Left cardiac atrium (tissue), 4 donors: ENCODE measurements at regions not wholly inside any gene's neighbourhood (a gene's known extent, or its start where the extent isn't known, plus 50 kb on each side); places are given as distances from the start of the nearest gene placed in this dataset.
A peak's percentile ranks its signal among the peaks of the same experiment; 100 is the strongest.
"Not testable (repeated sequence)": the region's sequence is repeated elsewhere in the genome, so short reads cannot be mapped to it uniquely, and the experiment has no call there.

Source experiments
- ATAC-seq, 2 donors: fragments of 200-7000 bp; cut with Tn5 transposase; one replicate each; pipeline ENCODE4 v1.9.1; 2020; ENCODE audit warnings: mild to moderate bottlenecking in 2 of 2, moderate library complexity in 2 of 2
- DNase-seq: peaks from one replicate; pipeline ENCODE4 v3.0.0-alpha.2; 2020
- intact Hi-C, 2 donors: fragments of 100-400 bp; cut with DNase I; formaldehyde crosslinking; loops; one replicate each; pipeline versions ENCODE4 v1.14.1 to v1.15.1; 2022 to 2023
- donor health status: DM: no; HTN: yes; CAD: no.
- donor health status: DM: no; HTN: yes; CAD: no; lungs with severe emphysema.
- donor health status: DM: yes; HTN: yes; CAD: no.
- donor health status: Dilated cardiomyopathy.

GRCh38 chr9:108731292-108731691, 124.5 kb downstream of the ACTL7B start:
- intact Hi-C loops = not testable (repeated sequence)

GRCh38 chr9:108727580-108728111, 128.1 kb downstream of the ACTL7B start:
- peak; percentile 88 to 91 for ATAC-seq
- intact Hi-C loops = no loop called here
- peak; percentile 51 for DNase-seq

More at GRCh38 chr9:108731292-108731691, 124.5 kb downstream of the ACTL7B start:
- not testable (repeated sequence) for DNase-seq, ATAC-seq

GRCh38 chr9:108724652-108725051, 131.1 kb downstream of the ACTL7B start:
- intact Hi-C loops = no loop called here
- no peak for DNase-seq
- no peak for ATAC-seq

GRCh38 chr9:108724122-108724521, 131.7 kb downstream of the ACTL7B start:
- intact Hi-C loops = no loop called here
- ATAC-seq (no peak), DNase-seq (no peak)

GRCh38 chr9:108722396-108722795, 133.4 kb downstream of the ACTL7B start:
- intact Hi-C loops = no loop called here
- ATAC-seq = no peak
- no peak for DNase-seq

GRCh38 chr9:108720191-108720642, 135.6 kb downstream of the ACTL7B start:
- no peak for DNase-seq
- ATAC-seq = no peak
- intact Hi-C loops = no loop called here

- intact Hi-C loops = no loop called here
- DNase-seq (no peak), ATAC-seq (no peak)
Measured at GRCh38 chr9:108710424-108710823, 145.4 kb downstream of the ACTL7B start.

GRCh38 chr9:108709997-108710396, 145.8 kb downstream of the ACTL7B start:
- DNase-seq = no peak
- intact Hi-C loops = no loop called here
- ATAC-seq = no peak

GRCh38 chr9:108709126-108709525, 146.7 kb downstream of the ACTL7B start:
- intact Hi-C loops = no loop called here
- ATAC-seq = no peak

GRCh38 chr9:108708448-108708847, 147.3 kb downstream of the ACTL7B start:
- ATAC-seq = peak in 1 of 2 donors; percentile 57

More at GRCh38 chr9:108709126-108709525, 146.7 kb downstream of the ACTL7B start:
- no peak for DNase-seq

GRCh38 chr9:108707120-108707519, 148.7 kb downstream of the ACTL7B start:
- DNase-seq = no peak
- intact Hi-C loops = no loop called here
- no peak for ATAC-seq

More at GRCh38 chr9:108708448-108708847, 147.3 kb downstream of the ACTL7B start:
- intact Hi-C loops = no loop called here
- no peak for DNase-seq

GRCh38 chr9:108704156-108704852, 151.5 kb downstream of the ACTL7B start:
- ATAC-seq (peak in 1 of 2 donors; percentile 78), DNase-seq (peak; percentile 65)
- intact Hi-C loops = no loop called here

GRCh38 chr9:108703429-108703828, 152.4 kb downstream of the ACTL7B start:
- DNase-seq (no peak), ATAC-seq (no peak)
- intact Hi-C loops = no loop called here

- intact Hi-C loops = no loop called here
- ATAC-seq (no peak), DNase-seq (no peak)
Measured at GRCh38 chr9:108702681-108703080, 153.1 kb downstream of the ACTL7B start.

GRCh38 chr9:108698801-108699200, 157.0 kb downstream of the ACTL7B start:
- no peak for ATAC-seq
- intact Hi-C loops = no loop called here

GRCh38 chr9:108698231-108698630, 157.6 kb downstream of the ACTL7B start:
- DNase-seq (no peak), ATAC-seq (no peak)
- intact Hi-C loops = no loop called here

More at GRCh38 chr9:108698801-108699200, 157.0 kb downstream of the ACTL7B start:
- DNase-seq = no peak

- DNase-seq = no peak
- ATAC-seq = no peak
- intact Hi-C loops = no loop called here
Measured at GRCh38 chr9:108696156-108696555, 159.6 kb downstream of the ACTL7B start.

GRCh38 chr9:108694170-108694569, 161.6 kb downstream of the ACTL7B start:
- intact Hi-C loops = no loop called here
- ATAC-seq (no peak), DNase-seq (no peak)

GRCh38 chr9:108691614-108692013, 164.2 kb downstream of the ACTL7B start:
- intact Hi-C loops = no loop called here
- DNase-seq (no peak), ATAC-seq (no peak)

- no peak for DNase-seq
- ATAC-seq = no peak
- intact Hi-C loops = no loop called here
Measured at GRCh38 chr9:108688676-108689075, 167.1 kb downstream of the ACTL7B start.

GRCh38 chr9:108688051-108688450, 167.7 kb downstream of the ACTL7B start:
- DNase-seq (no peak), ATAC-seq (no peak)
- intact Hi-C loops = no loop called here
